ENCODE measurements at regions not wholly inside any gene's neighbourhood (a gene's known extent, or its start where the extent isn't known, plus 50 kb on each side); places are given as distances from the start of the nearest gene placed in this dataset.

DNA sequence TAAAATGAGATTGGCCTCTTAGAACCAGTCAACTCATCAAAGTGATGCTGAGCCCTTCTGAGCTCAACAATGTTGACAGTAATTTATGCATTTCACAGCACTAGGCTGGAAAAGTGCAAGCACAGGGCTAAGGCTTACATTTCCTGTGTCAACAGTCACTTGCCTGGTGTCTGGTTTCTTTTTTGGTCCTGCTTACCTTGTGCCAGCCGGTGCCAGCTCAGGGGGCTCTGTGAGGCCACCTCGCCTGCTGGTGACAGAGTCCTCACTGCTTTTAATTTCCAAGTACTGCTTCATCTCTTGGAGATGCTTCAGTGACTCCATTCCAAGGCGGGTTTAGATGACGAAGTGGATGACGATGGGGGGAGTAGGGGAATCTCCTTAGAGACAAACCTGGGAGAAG lies 53.1 kb upstream of the KCNA1 start:
- TF ChIP-seq EZH2phosphoT487 (IDR thresholded peaks at IDR 0.05; ENCODE audit: insufficient read depth, low read depth) (no peak), EZH2 (IDR thresholded peaks at IDR 0.05; ENCODE audit: insufficient read depth, poor library complexity, severe bottlenecking) (no peak)

Data from GM23248 (cell line).